Gastrocnemius medialis (tissue), 4 donors: ENCODE measurements at regions not wholly inside any gene's neighbourhood (a gene's known extent, or its start where the extent isn't known, plus 50 kb on each side); places are given as distances from the start of the nearest gene placed in this dataset.

Experiments
- CTCF ChIP-seq, 5 experiments: fragments of 450-650 bp in 3 of 5; fragments of 200-600 bp in 2 of 5; sonication (generic) in 2 of 5; IDR thresholded peaks in 4 of 5; conservative IDR thresholded peaks in 1 of 5; 1 replicate in 4 of 5; 2 replicates in 1 of 5; pipeline ENCODE4 v1.5.1; 2016 to 2019; ENCODE audit warnings: antibody characterized with exemption in 5 of 5, mild to moderate bottlenecking in 3 of 5, moderate library complexity in 3 of 5
- POLR2A ChIP-seq, 2 donors: fragments of 450-650 bp; IDR thresholded peaks; one replicate each; pipeline ENCODE4 v1.6.1; 2017; ENCODE audit warnings: antibody characterized with exemption in 2 of 2, mild to moderate bottlenecking in 2 of 2, moderate library complexity in 2 of 2

- TF ChIP-seq CTCF (IDR thresholded peaks at IDR 0.05 in 4 of 5, conservative IDR thresholded peaks at IDR 0.05 in 1 of 5) (no peak), POLR2A (IDR thresholded peaks at IDR 0.05) (no peak)
Observed at GRCh38 chr3:124629497-124629896, 100.8 kb upstream of the UMPS start.
